ENCODE measurements at regions not wholly inside any gene's neighbourhood (a gene's known extent, or its start where the extent isn't known, plus 50 kb on each side); places are given as distances from the start of the nearest gene placed in this dataset.
"Not testable (repeated sequence)": the region's sequence is repeated elsewhere in the genome, so short reads cannot be mapped to it uniquely, and the experiment has no call there.

DNA sequence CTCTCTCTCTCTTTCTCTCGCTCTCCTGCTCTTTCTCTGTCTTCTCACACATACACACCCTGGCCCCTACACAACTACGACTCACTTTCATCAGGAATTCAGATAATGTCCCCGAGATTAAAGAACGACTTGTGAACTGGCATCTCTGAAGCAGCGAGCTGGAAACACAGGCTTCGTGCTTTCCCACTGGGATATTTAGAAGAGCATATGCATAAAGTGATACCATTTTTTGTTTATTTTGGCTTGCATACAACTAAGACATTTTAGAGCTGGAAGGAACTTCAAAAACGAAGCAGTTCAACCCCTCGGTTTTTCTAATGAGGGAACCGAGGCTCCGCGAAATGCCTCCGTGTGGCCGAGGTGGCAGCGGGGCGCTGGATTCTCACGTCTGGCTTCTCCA is 88.6 kb downstream of the ZBTB18 start:
- ATAC-seq (no peak), DNase-seq (no peak)
- H3K9me3 Mint-ChIP-seq, result no peaks in the 10 kb centered on the region
- no peaks in the 10 kb centered on the region for H3K36me3 Mint-ChIP-seq
- no peak overlapping the region for H3K4me3 Mint-ChIP-seq
- H3K27me3 Mint-ChIP-seq, result peaks cover 5 to 17% (median 10%) of the 10 kb centered on the region in 5 donors
- POLR2A ChIA-PET, result no interaction called here
- H3K4me1 Mint-ChIP-seq, result peaks cover 9 to 18% (median 11%) of the 10 kb centered on the region in 4 donors
- no peak overlapping the region for H3K27ac Mint-ChIP-seq

DNA sequence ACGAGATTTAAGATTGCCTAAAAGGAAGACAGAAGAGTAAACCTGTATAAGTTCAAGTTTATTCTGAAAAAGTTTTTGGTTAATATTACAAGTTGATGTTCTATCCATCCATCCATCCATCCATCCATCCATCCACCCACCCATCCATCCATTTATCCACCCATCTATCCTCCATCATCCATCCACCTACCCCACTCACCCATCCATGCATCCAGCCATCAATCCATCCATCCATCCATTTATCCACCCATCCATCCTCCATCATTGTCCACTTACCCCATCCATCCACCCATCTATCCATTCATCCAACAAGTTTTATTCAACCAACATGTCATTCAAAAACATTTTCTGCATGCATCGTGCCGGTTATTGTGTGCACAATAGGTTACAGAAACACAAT is 89.3 kb downstream of the ZBTB18 start:
- peak overlapping the region in 1 of 10 donors; percentile 2 for H3K27ac Mint-ChIP-seq
- H3K4me3 Mint-ChIP-seq, result no peak overlapping the region
- H3K9me3 Mint-ChIP-seq, result no peaks in the 10 kb centered on the region
- no peak for ATAC-seq
- POLR2A ChIA-PET, result no interaction called here
- DNase-seq, result no peak
- H3K36me3 Mint-ChIP-seq, result no peaks in the 10 kb centered on the region
- peaks cover 9 to 18% (median 11%) of the 10 kb centered on the region in 4 donors for H3K4me1 Mint-ChIP-seq
- peaks cover 5 to 17% (median 10%) of the 10 kb centered on the region in 5 donors for H3K27me3 Mint-ChIP-seq

- ATAC-seq (no peak), DNase-seq (no peak)
- Mint-ChIP-seq H3K27me3 (peaks cover 3 to 16% (median 6%) of the 10 kb centered on the region in 5 donors), H3K9me3 (no peaks in the 10 kb centered on the region), H3K4me3 (no peak overlapping the region), H3K27ac (no peak overlapping the region), H3K36me3 (no peaks in the 10 kb centered on the region), H3K4me1 (peaks cover 0 to 2% (median 0%) of the 10 kb centered on the region in 4 donors)
- POLR2A ChIA-PET, result no interaction called here
Measured at GRCh38 chr1:244144053-244144452, 93.0 kb downstream of the ZBTB18 start.

DNA sequence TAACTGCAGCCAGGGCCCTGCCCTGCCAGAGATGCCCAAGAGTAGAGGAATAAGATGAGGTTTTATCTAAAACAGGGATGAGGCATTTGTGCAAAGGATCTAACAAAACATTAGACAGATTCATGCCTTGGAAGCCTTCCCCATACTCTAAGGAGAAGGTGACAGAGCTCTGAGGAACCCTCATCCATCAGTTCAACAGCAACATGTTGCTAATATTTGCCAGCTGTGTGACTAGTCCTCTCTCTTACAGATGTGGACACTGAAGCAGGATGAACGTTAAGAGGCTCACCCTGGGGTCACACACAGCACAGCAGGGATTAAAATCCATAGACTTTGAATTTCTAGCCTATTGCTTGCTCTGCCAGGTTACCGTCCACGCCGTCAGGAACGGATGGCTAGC is 99.0 kb downstream of the ZBTB18 start:
- no peaks in the 10 kb centered on the region for H3K36me3 Mint-ChIP-seq
- no peak overlapping the region for H3K4me3 Mint-ChIP-seq
- H3K27ac Mint-ChIP-seq, result peak overlapping the region in 1 of 10 donors; percentile 54
- H3K27me3 Mint-ChIP-seq, result no peaks in the 10 kb centered on the region
- ATAC-seq, result no peak
- H3K9me3 Mint-ChIP-seq, result no peaks in the 10 kb centered on the region
- no peak for DNase-seq
- H3K4me1 Mint-ChIP-seq, result no peaks in the 10 kb centered on the region
- POLR2A ChIA-PET, result no interaction called here

DNA sequence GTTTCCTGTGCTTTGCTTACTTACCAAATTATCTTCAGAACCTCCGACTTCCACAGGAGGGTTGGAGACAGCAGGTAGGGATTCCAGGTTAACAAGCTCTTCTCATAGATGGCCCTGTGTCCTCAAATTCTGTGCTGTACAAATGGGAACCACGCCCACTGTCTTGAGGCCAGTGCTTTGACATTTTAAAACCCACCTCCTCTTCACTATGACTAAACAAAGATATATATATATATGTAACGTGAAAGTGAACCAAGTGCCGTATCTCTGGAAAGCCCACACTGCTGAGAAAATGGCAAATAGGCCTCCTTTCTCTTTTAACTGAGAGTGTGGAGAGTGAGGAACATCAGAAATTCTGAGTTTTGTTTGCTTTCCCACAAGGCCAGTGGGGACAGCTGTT is 99.6 kb downstream of the ZBTB18 start:
- ATAC-seq (no peak), DNase-seq (no peak)
- POLR2A ChIA-PET, result no interaction called here
- no peaks in the 10 kb centered on the region for H3K4me1 Mint-ChIP-seq
- H3K9me3 Mint-ChIP-seq, result no peaks in the 10 kb centered on the region
- H3K36me3 Mint-ChIP-seq, result no peaks in the 10 kb centered on the region
- no peaks in the 10 kb centered on the region for H3K27me3 Mint-ChIP-seq
- H3K27ac Mint-ChIP-seq, result peak overlapping the region in 2 of 10 donors; percentile 5 to 30
- no peak overlapping the region for H3K4me3 Mint-ChIP-seq

GRCh38 chr1:244151537-244151936 is 100.5 kb downstream of the ZBTB18 start:
- ATAC-seq (no peak), DNase-seq (no peak)
- Mint-ChIP-seq H3K27me3 (no peaks in the 10 kb centered on the region), H3K4me1 (no peaks in the 10 kb centered on the region), H3K9me3 (no peaks in the 10 kb centered on the region), H3K4me3 (no peak overlapping the region), H3K36me3 (no peaks in the 10 kb centered on the region), H3K27ac (no peak overlapping the region)
- POLR2A ChIA-PET, result no interaction called here

DNA sequence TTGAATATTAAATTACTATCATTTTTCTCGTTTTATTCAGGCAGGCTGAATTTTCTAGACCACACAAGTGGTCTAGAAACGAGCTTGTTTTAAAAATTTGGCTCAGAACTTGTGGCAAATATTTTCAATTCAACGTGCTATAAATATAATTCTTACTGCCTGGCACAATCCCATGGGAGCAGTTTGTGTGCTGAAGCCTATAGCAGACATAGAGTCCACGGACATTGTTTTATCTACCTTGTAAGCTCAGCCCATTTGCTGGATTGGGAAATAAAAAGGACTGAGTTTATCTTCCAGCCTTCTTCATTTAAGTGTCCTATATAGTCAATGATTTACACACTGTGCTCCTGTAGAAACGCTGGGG is 103.4 kb downstream of the ZBTB18 start:
- Mint-ChIP-seq H3K4me1 (no peaks in the 10 kb centered on the region), H3K27me3 (no peaks in the 10 kb centered on the region), H3K4me3 (no peak overlapping the region), H3K27ac (no peak overlapping the region), H3K9me3 (no peaks in the 10 kb centered on the region), H3K36me3 (no peaks in the 10 kb centered on the region)
- DNase-seq, result no peak
- ATAC-seq, result no peak
- POLR2A ChIA-PET, result no interaction called here

- H3K36me3 Mint-ChIP-seq, result no peaks in the 10 kb centered on the region
- no peaks in the 10 kb centered on the region for H3K4me1 Mint-ChIP-seq
- no peaks in the 10 kb centered on the region for H3K27me3 Mint-ChIP-seq
- DNase-seq (no peak), ATAC-seq (no peak)
- no peaks in the 10 kb centered on the region for H3K9me3 Mint-ChIP-seq
- H3K27ac Mint-ChIP-seq, result peak overlapping the region in 1 of 10 donors; percentile 20
- H3K4me3 Mint-ChIP-seq, result no peak overlapping the region
- POLR2A ChIA-PET, result no interaction called here
Measured at GRCh38 chr1:244154872-244155531, 103.9 kb downstream of the ZBTB18 start.

- no peaks in the 10 kb centered on the region for H3K27me3 Mint-ChIP-seq
- no peaks in the 10 kb centered on the region for H3K36me3 Mint-ChIP-seq
- H3K27ac Mint-ChIP-seq, result peak overlapping the region in 1 of 10 donors; percentile 61
- H3K4me1 Mint-ChIP-seq, result no peaks in the 10 kb centered on the region
- H3K9me3 Mint-ChIP-seq, result no peaks in the 10 kb centered on the region
- ATAC-seq, result no peak
- H3K4me3 Mint-ChIP-seq, result no peak overlapping the region
- POLR2A ChIA-PET, result no interaction called here
- DNase-seq, result no peak
Measured at GRCh38 chr1:244155661-244156060, 104.6 kb downstream of the ZBTB18 start.

GRCh38 chr1:244156617-244157016 is 105.5 kb downstream of the ZBTB18 start:
- H3K36me3 Mint-ChIP-seq, H3K4me1 Mint-ChIP-seq, H3K9me3 Mint-ChIP-seq, ATAC-seq, H3K4me3 Mint-ChIP-seq, H3K27me3 Mint-ChIP-seq, POLR2A ChIA-PET, DNase-seq: not testable (repeated sequence)
- peak overlapping the region in 1 of 10 donors; percentile 55 for H3K27ac Mint-ChIP-seq

DNA sequence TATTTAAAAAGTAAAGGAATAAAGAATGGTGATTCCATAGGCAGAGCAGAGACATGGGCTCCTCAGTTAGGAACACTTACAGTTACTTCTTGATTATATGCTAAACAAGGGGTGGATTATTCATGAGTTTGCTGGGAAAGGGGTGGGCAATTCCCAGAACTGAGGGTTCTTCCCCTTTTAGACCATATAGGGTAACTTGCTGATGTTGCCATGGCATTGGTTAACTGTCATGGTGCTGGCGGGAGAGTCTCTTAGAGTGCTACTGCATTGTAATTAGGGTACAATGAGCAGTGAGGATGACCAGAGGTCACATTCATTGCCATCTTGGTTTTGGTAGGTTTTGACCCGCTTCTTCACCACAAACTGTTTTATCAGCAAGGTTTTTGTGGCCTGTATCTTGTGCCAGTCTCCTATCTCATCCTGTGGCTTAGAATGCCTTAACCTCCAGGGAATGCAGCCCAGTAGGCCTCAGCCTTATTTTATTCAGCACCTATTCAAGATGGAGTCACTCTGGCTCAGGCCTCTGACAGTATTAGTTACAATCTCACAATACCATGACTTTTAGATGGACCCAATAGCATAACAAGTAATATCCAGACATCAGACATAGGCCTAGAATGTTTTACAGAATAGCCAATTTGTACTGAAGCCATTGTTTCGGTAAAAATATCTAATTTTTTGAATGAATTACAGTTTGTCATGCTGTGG is 106.8 kb downstream of the ZBTB18 start:
- POLR2A ChIA-PET, result no interaction called here
- Mint-ChIP-seq H3K9me3 (peaks cover 0 to 2% (median 0%) of the 10 kb centered on the region in 9 donors), H3K27ac (no peak overlapping the region), H3K27me3 (no peaks in the 10 kb centered on the region), H3K4me1 (no peaks in the 10 kb centered on the region), H3K36me3 (no peaks in the 10 kb centered on the region), H3K4me3 (no peak overlapping the region)
- DNase-seq (no peak), ATAC-seq (no peak)

GRCh38 chr1:244159646-244160045 is 108.6 kb downstream of the ZBTB18 start:
- ATAC-seq, result no peak
- Mint-ChIP-seq H3K27ac (no peak overlapping the region), H3K4me1 (no peaks in the 10 kb centered on the region), H3K36me3 (no peaks in the 10 kb centered on the region), H3K9me3 (peaks cover 0 to 2% (median 0%) of the 10 kb centered on the region in 9 donors), H3K27me3 (no peaks in the 10 kb centered on the region), H3K4me3 (no peak overlapping the region)
- DNase-seq, result no peak
- POLR2A ChIA-PET, result no interaction called here

- Mint-ChIP-seq H3K4me3 (no peak overlapping the region), H3K36me3 (no peaks in the 10 kb centered on the region), H3K27me3 (no peaks in the 10 kb centered on the region), H3K27ac (no peak overlapping the region), H3K9me3 (peaks cover 0 to 2% (median 0%) of the 10 kb centered on the region in 9 donors), H3K4me1 (no peaks in the 10 kb centered on the region)
- ATAC-seq, result no peak
- DNase-seq, result no peak
- POLR2A ChIA-PET, result no interaction called here
Measured at GRCh38 chr1:244160455-244161235, 109.6 kb downstream of the ZBTB18 start.
